Heart right ventricle (tissue), 16 donors: ENCODE measurements at regions not wholly inside any gene's neighbourhood (a gene's known extent, or its start where the extent isn't known, plus 50 kb on each side); places are given as distances from the start of the nearest gene placed in this dataset.

Source experiments
- ATAC-seq, 8 donors: fragments of 200-7000 bp; cut with Tn5 transposase; one replicate each; pipeline ENCODE4 v1.9.1; 2020; ENCODE audit warnings: mild to moderate bottlenecking in 8 of 8, moderate library complexity in 8 of 8, moderate number of reproducible peaks in 1 of 8
- DNase-seq, 2 donors: peaks; one replicate each; pipeline ENCODE4 v3.0.0-alpha.2; 2020
- H3K27ac ChIP-seq, 10 donors: fragments of 200-600 bp; sonication (generic) in 2 of 10; one replicate each; pipeline versions ENCODE4 v1.5.0 to v1.8.0; 2020 to 2022; ENCODE audit warnings: mild to moderate bottlenecking in 3 of 10
- H3K27me3 ChIP-seq, 7 donors: fragments of 200-600 bp; one replicate each; pipeline ENCODE4 v1.8.0; 2021 to 2022; ENCODE audit warnings: mild to moderate bottlenecking in 2 of 7
- H3K36me3 ChIP-seq, 9 donors: fragments of 200-600 bp; sonication (generic) in 1 of 9; one replicate each; pipeline versions ENCODE4 v1.5.0 to v1.8.0; 2020 to 2022; ENCODE audit warnings: mild to moderate bottlenecking in 2 of 9
- H3K4me1 ChIP-seq, 9 donors: fragments of 200-600 bp; sonication (generic) in 1 of 9; one replicate each; pipeline versions ENCODE4 v1.5.0 to v1.8.0; 2020 to 2022; ENCODE audit warnings: mild to moderate bottlenecking in 4 of 9
- H3K4me3 ChIP-seq, 10 donors: fragments of 200-600 bp; sonication (generic) in 2 of 10; one replicate each; pipeline versions ENCODE4 v1.5.0 to v1.8.0; 2020 to 2022; ENCODE audit warnings: mild to moderate bottlenecking in 7 of 10, moderate library complexity in 2 of 10
- H3K9me3 ChIP-seq, 11 donors: fragments of 200-600 bp in 10 of 11; sonication (generic) in 2 of 11; one replicate each; pipeline versions ENCODE4 v1.5.0 to v1.8.0; 2013 to 2022; ENCODE audit warnings: mild to moderate bottlenecking in 2 of 11, control low read depth in 1 of 11, moderate library complexity in 1 of 11
- WGBS, 2 donors: extraction: QIAGEN DNeasy Blood & Tissue Kit; methylation state at CpG; one replicate each; pipeline ENCODE4 v1.1.7; 2013; ENCODE audit warnings: inconsistent platforms in 1 of 2; 5-methylcytosine and 5-hydroxymethylcytosine counted together
- intact Hi-C, 10 donors: fragments of 100-400 bp; cut with DNase I; formaldehyde crosslinking; loops; one replicate each; pipeline versions ENCODE4 v1.11.1 to v1.14.2; 2022
- TF ChIP-seq, protein P1 (sequence below), 9 donors: fragments of 200-600 bp; sonication (generic) in 2 of 9; IDR thresholded peaks; one replicate each; pipeline versions ENCODE4 v1.5.0 to v1.8.0; 2021 to 2022; ENCODE audit warnings: antibody characterized with exemption in 9 of 9, mild to moderate bottlenecking in 5 of 9, moderate library complexity in 1 of 9
- donor health status: Arrhythmogenic right ventricular cardiomyopathy.
- donor health status: ischemic (EF 13 %, LVEDD 7.1; RV severe dilation, severe dysfunction).
- donor health status: healthy with polysubstance abuse.
- donor health status: DM: no; HTN: yes; CAD: no.
- donor health status: DM: no; HTN: no; CAD: no.
- donor health status: ischemic (EF 25% LVEDD 6.9; RV normal size, moderate dysfunction).
- donor health status: ischemic (EF 25% LVEDD 5.7; RV mildly dilated, moderate dysfunction).
- donor health status: healthy.
- donor health status: DM: yes; HTN: yes; CAD: no.
- donor health status: Ischemic cardiomyopathy.
- donor health status: ischemic (EF 35%, LVEDD 5.7; RV mildly dilated, moderate dysfunction).
- donor health status: nonischemic (EF 11% LVEDD 7.7; RV severe dilation, severe dysfunction).
- donor health status: DM: yes; HTN: yes; CAD: no.
- donor health status: PGD.
- donor health status: ischemic (EF 29% LVEDD 5.4; RV normal size, mild dysfunction).
- donor health status: nonischemic (EF 23%, LVEDD 6.1; RV moderate dilation, normal function).

DNA sequence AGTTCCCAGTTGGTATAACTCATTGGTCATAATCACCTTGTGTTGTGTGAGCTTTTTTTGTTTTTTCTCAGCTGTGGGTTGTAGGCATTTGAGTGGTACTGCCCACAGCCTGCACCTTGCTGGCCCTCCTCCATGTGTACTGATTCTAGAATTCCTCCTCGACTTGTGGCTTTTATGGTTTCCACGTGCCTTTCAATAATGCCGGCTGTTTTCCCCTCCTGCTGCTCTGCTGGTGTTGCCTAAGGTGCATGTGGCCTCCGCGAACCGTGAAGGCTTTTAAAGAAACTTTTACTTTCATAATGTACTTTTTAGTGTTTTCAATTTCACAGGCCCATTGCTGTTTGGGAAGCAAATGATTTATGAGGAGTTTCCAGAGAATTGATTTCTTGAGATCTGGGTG lies 518.0 kb downstream of the REEP3 start:
- TF ChIP-seq, protein P1, sequence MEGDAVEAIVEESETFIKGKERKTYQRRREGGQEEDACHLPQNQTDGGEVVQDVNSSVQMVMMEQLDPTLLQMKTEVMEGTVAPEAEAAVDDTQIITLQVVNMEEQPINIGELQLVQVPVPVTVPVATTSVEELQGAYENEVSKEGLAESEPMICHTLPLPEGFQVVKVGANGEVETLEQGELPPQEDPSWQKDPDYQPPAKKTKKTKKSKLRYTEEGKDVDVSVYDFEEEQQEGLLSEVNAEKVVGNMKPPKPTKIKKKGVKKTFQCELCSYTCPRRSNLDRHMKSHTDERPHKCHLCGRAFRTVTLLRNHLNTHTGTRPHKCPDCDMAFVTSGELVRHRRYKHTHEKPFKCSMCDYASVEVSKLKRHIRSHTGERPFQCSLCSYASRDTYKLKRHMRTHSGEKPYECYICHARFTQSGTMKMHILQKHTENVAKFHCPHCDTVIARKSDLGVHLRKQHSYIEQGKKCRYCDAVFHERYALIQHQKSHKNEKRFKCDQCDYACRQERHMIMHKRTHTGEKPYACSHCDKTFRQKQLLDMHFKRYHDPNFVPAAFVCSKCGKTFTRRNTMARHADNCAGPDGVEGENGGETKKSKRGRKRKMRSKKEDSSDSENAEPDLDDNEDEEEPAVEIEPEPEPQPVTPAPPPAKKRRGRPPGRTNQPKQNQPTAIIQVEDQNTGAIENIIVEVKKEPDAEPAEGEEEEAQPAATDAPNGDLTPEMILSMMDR (IDR thresholded peaks at IDR 0.05) = no peak
- WGBS, 2 donors = 80 to 90% methylated on average over 6 of the region's 6 CpGs
- intact Hi-C loops = no loop called here

DNA sequence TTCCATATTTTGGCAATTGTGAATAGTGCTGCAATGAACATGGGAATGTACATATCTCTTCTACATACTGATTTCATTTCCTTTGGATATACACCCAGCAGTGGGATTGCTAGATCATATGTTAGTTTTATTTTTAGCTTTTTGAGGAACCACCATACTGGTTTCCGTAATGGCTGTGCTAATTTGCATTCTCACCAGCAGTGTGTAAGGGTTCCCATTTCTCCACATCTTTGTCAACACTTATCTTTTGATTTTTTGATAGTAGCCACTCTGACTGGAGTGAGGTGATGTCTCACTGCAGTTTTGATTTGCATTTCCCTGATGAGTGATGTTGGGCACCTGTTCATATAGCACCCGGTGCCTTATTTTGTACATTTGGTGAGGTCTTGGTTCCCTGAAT lies 519.6 kb downstream of the REEP3 start:
- intact Hi-C loops = no loop called here

More for the DNA sequence above, 518.0 kb downstream of the REEP3 start:
- ATAC-seq (no peak), DNase-seq (no peak)
- peaks cover 0 to 29% (median 14%) of the 10 kb centered on the region in 9 donors for H3K4me1 ChIP-seq
- no peak overlapping the region for H3K4me3 ChIP-seq
- peaks cover 0 to 10% (median 0%) of the 10 kb centered on the region in 7 donors for H3K27me3 ChIP-seq
- no peaks in the 10 kb centered on the region for H3K9me3 ChIP-seq
- no peaks in the 10 kb centered on the region for H3K36me3 ChIP-seq
- no peak overlapping the region for H3K27ac ChIP-seq

DNA sequence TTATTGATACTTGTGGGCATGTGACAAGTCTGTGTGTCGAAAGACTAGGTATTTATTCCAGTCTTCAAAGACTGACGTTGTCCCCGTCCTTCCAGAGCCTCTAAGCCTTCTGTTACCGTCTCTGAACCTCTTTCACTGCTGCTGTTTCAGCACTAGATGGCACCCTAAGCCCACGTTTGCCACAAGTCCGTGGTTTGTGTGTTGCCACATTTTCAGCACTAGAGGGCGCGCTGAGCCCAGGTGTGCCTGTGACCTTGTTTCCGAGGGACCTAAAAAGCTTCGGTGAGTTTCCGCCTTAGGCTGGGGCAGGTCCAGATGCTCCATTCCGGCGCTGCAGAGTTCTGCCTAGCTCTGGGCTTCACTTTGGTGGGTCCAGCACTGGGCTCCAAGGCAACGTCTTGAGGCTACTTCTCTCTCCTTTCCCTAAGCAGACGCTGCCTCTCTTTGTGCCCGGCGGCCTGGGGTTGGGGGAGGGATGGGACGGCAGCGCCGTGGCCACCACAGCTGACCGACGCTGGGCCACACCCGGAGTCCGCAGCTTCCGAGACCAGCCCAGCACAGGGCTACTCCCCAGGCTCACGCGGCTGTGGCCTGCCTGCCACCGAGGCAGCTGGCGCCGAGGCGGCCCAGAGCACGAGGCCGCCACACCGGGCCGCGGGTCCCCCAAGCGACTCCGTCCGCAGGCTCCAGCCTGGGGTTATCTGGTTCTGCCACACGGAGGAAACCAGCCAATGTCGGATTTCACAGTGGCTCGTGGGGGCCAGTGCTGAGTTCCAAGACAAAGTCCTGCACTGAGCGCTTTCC lies 520.2 kb downstream of the REEP3 start:
- ATAC-seq (peak; percentile 62 to 91 (median 84)), DNase-seq (peak; percentile 54)
- TF ChIP-seq, protein P1 (IDR thresholded peaks at IDR 0.05) = peak; percentile 96 to 100 (median 99)
- Histone ChIP-seq H3K36me3 (no peaks in the 10 kb centered on the region), H3K4me1 (peaks cover 0 to 26% (median 14%) of the 10 kb centered on the region in 9 donors), H3K9me3 (no peaks in the 10 kb centered on the region), H3K4me3 (peak overlapping the region in 8 of 10 donors; percentile 18 to 53 (median 42)), H3K27me3 (peaks cover 0 to 4% (median 0%) of the 10 kb centered on the region in 7 donors), H3K27ac (no peak overlapping the region)
- intact Hi-C loops = no loop called here
- WGBS, 2 donors = 20 to 25% methylated on average over 43 of the region's 43 CpGs

More for the DNA sequence above, 519.6 kb downstream of the REEP3 start:
- no peak for DNase-seq
- ATAC-seq = peak in 1 of 8 donors; percentile 27
- Histone ChIP-seq H3K27ac (no peak overlapping the region), H3K9me3 (no peaks in the 10 kb centered on the region), H3K4me1 (peaks cover 0 to 29% (median 14%) of the 10 kb centered on the region in 9 donors), H3K27me3 (peaks cover 0 to 9% (median 0%) of the 10 kb centered on the region in 7 donors), H3K36me3 (no peaks in the 10 kb centered on the region), H3K4me3 (peak overlapping the region in 4 of 10 donors; percentile 33 to 53 (median 44))
- WGBS, 2 donors = 33 to 45% methylated on average over 2 of the region's 2 CpGs
- TF ChIP-seq, protein P1 (IDR thresholded peaks at IDR 0.05) = no peak

DNA sequence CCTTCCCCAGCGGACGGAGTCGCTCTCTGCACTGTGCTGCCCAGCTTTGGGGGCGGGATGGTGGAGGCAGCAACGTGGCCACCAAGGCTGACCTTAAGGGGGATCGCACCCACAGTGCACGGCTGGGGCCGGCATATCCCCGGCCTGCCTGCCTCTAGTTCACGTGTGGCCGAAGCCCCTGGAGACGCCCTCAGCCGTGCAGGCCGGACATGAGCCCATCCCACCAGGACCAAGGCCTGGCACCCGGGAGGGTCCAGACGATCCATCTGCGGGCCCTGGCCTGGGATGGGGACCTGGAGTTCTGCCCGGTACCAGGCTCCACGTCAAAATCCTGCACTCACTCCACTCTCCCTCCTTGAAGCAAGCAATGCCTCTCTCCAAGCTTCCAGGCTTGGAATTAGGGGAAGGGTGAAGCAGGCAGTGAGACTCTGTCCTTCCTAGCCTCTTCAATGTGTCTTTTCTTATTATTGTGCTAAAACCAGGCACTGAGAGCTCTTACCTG lies 520.8 kb downstream of the REEP3 start:
- H3K36me3 ChIP-seq = no peaks in the 10 kb centered on the region
- TF ChIP-seq, protein P1 (IDR thresholded peaks at IDR 0.05) = no peak
- no peak overlapping the region for H3K27ac ChIP-seq
- peaks cover 0 to 20% (median 10%) of the 10 kb centered on the region in 9 donors for H3K4me1 ChIP-seq
- H3K4me3 ChIP-seq = peak overlapping the region in 2 of 10 donors; percentile 18 to 42
- WGBS, 2 donors = 77 to 79% methylated on average over 19 of the region's 19 CpGs
- DNase-seq (no peak), ATAC-seq (peak in 7 of 8 donors; percentile 8 to 56 (median 12))
- H3K9me3 ChIP-seq = no peaks in the 10 kb centered on the region
- intact Hi-C loops = no loop called here
- H3K27me3 ChIP-seq = peaks cover 0 to 4% (median 0%) of the 10 kb centered on the region in 7 donors
